GM12865 (cell line): ENCODE measurements at regions not wholly inside any gene's neighbourhood (a gene's known extent, or its start where the extent isn't known, plus 50 kb on each side); places are given as distances from the start of the nearest gene placed in this dataset.
"Not testable (repeated sequence)": the region's sequence is repeated elsewhere in the genome, so short reads cannot be mapped to it uniquely, and the experiment has no call there.

ENCODE experiments used
- DNase-seq: peaks from one replicate; pipeline ENCODE4 v3.0.0; 2010; ENCODE audit warnings: low read depth
- H3K4me3 ChIP-seq: 2 replicates; pipeline ENCODE4 v1.5.1; 2011; ENCODE audit warnings: mild to moderate bottlenecking, low read depth, low read length, control low read depth
- CTCF ChIP-seq: IDR thresholded peaks from 2 replicates; pipeline ENCODE4 v1.5.1; 2011; ENCODE audit warnings: low read length, control low read depth, low read depth, inconsistent platforms; ENCODE audit not compliant: insufficient read depth; ENCODE audit errors: missing control alignments

GRCh38 chr16:88329726-88330700, 52.7 kb upstream of the ZNF469 start:
- no peak for TF ChIP-seq CTCF
- no peak for DNase-seq
- no peak overlapping the region for H3K4me3 ChIP-seq

- TF ChIP-seq CTCF = no peak
- no peak for DNase-seq
- H3K4me3 ChIP-seq = no peak overlapping the region
These were observed 51.5 kb upstream of the ZNF469 start for GRCh38 chr16:88330971-88331890.

- no peak for DNase-seq
- no peak for TF ChIP-seq CTCF
- no peak overlapping the region for H3K4me3 ChIP-seq
These were observed 50.5 kb upstream of the ZNF469 start for GRCh38 chr16:88331989-88332920.

GRCh38 chr16:88332921-88333825, 49.6 kb upstream of the ZNF469 start:
- not testable (repeated sequence) for DNase-seq

More at GRCh38 chr16:88332921-88333825, 49.6 kb upstream of the ZNF469 start:
- H3K4me3 ChIP-seq = not testable (repeated sequence)
